ENCODE measurements at regions not wholly inside any gene's neighbourhood (a gene's known extent, or its start where the extent isn't known, plus 50 kb on each side); places are given as distances from the start of the nearest gene placed in this dataset.

- H3K4me1 ChIP-seq (ENCODE audit: insufficient read depth, low read length, poor library complexity, severe bottlenecking), result peaks cover 33% of the 10 kb centered on the region
- no peaks in the 10 kb centered on the region for H3K27me3 ChIP-seq (replicated peaks; ENCODE audit: insufficient read depth, low read depth, low read length, poor library complexity)
- H3K4me3 ChIP-seq (ENCODE audit: low read depth, low read length, poor library complexity, severe bottlenecking), result no peak overlapping the region
- no peak overlapping the region for H3K27ac ChIP-seq (ENCODE audit: low read depth, low read length, poor library complexity, severe bottlenecking)
- ChIA-PET POLR2A (ENCODE audit: low non-redundant PET) (no interaction called here), CTCF (no interaction called here)
- no peak for TF ChIP-seq CTCF (conservative IDR thresholded peaks at IDR 0.05; ENCODE audit: low read depth, low read length)
- TF ChIP-seq EZH2 (IDR thresholded peaks at IDR 0.05; ENCODE audit: borderline replicate concordance, low read depth, low read length, poor library complexity, severe bottlenecking), result no peak
- intact Hi-C loops (cut with micrococcal nuclease; ENCODE audit: unreplicated experiment), result no loop called here
- DNase-seq (ENCODE audit: low spot score), result no peak
- no peaks in the 10 kb centered on the region for H3K9me3 ChIP-seq (ENCODE audit: low read depth, low read length, poor library complexity, severe bottlenecking)
- H3K36me3 ChIP-seq (ENCODE audit: insufficient read depth, low read length, poor library complexity, severe bottlenecking), result peaks cover 4% of the 10 kb centered on the region
- no TSS peak for BruUV-seq (replicated peaks)
Measured at GRCh38 chr1:201721082-201722049, 107.6 kb upstream of the IPO9 start.

- no peaks in the 10 kb centered on the region for H3K36me3 ChIP-seq (ENCODE audit: insufficient read depth, low read length, poor library complexity, severe bottlenecking)
- H3K9me3 ChIP-seq (ENCODE audit: low read depth, low read length, poor library complexity, severe bottlenecking), result no peaks in the 10 kb centered on the region
- no peaks in the 10 kb centered on the region for H3K27me3 ChIP-seq (replicated peaks; ENCODE audit: insufficient read depth, low read depth, low read length, poor library complexity)
- no TSS peak for BruUV-seq (replicated peaks)
- peak overlapping the region; percentile 52 for H3K27ac ChIP-seq (ENCODE audit: low read depth, low read length, poor library complexity, severe bottlenecking)
- TF ChIP-seq CTCF (conservative IDR thresholded peaks at IDR 0.05; ENCODE audit: low read depth, low read length), result no peak
- TF ChIP-seq EZH2 (IDR thresholded peaks at IDR 0.05; ENCODE audit: borderline replicate concordance, low read depth, low read length, poor library complexity, severe bottlenecking), result no peak
- CTCF ChIA-PET, result no interaction called here
- peaks cover 25% of the 10 kb centered on the region for H3K4me1 ChIP-seq (ENCODE audit: insufficient read depth, low read length, poor library complexity, severe bottlenecking)
- intact Hi-C loops (cut with micrococcal nuclease; ENCODE audit: unreplicated experiment), result no loop called here
- DNase-seq (ENCODE audit: low spot score), result no peak
- POLR2A ChIA-PET (ENCODE audit: low non-redundant PET), result no interaction called here
- H3K4me3 ChIP-seq (ENCODE audit: low read depth, low read length, poor library complexity, severe bottlenecking), result no peak overlapping the region
Measured at GRCh38 chr1:201724039-201724765, 104.8 kb upstream of the IPO9 start.

GRCh38 chr1:201724766-201725118 lies 104.2 kb upstream of the IPO9 start:
- H3K27ac ChIP-seq (ENCODE audit: low read depth, low read length, poor library complexity, severe bottlenecking), result peak overlapping the region; percentile 52
- POLR2A ChIA-PET (ENCODE audit: low non-redundant PET), result no interaction called here
- peaks cover 20% of the 10 kb centered on the region for H3K4me1 ChIP-seq (ENCODE audit: insufficient read depth, low read length, poor library complexity, severe bottlenecking)
- H3K4me3 ChIP-seq (ENCODE audit: low read depth, low read length, poor library complexity, severe bottlenecking), result no peak overlapping the region
- no peak for TF ChIP-seq CTCF (conservative IDR thresholded peaks at IDR 0.05; ENCODE audit: low read depth, low read length)
- no peak for TF ChIP-seq EZH2 (IDR thresholded peaks at IDR 0.05; ENCODE audit: borderline replicate concordance, low read depth, low read length, poor library complexity, severe bottlenecking)
- peak; percentile 40 for DNase-seq (ENCODE audit: low spot score)
- BruUV-seq (replicated peaks), result no TSS peak
- no peaks in the 10 kb centered on the region for H3K36me3 ChIP-seq (ENCODE audit: insufficient read depth, low read length, poor library complexity, severe bottlenecking)
- CTCF ChIA-PET, result no interaction called here
- no peaks in the 10 kb centered on the region for H3K27me3 ChIP-seq (replicated peaks; ENCODE audit: insufficient read depth, low read depth, low read length, poor library complexity)
- no peaks in the 10 kb centered on the region for H3K9me3 ChIP-seq (ENCODE audit: low read depth, low read length, poor library complexity, severe bottlenecking)
- intact Hi-C loops (cut with micrococcal nuclease; ENCODE audit: unreplicated experiment), result no loop called here
